ENCODE measurements at regions not wholly inside any gene's neighbourhood (a gene's known extent, or its start where the extent isn't known, plus 50 kb on each side); places are given as distances from the start of the nearest gene placed in this dataset.

GRCh38 chr1:4124631-4125145 lies 224.6 kb upstream of the C1orf174 start:
- TF ChIP-seq, protein P1, sequence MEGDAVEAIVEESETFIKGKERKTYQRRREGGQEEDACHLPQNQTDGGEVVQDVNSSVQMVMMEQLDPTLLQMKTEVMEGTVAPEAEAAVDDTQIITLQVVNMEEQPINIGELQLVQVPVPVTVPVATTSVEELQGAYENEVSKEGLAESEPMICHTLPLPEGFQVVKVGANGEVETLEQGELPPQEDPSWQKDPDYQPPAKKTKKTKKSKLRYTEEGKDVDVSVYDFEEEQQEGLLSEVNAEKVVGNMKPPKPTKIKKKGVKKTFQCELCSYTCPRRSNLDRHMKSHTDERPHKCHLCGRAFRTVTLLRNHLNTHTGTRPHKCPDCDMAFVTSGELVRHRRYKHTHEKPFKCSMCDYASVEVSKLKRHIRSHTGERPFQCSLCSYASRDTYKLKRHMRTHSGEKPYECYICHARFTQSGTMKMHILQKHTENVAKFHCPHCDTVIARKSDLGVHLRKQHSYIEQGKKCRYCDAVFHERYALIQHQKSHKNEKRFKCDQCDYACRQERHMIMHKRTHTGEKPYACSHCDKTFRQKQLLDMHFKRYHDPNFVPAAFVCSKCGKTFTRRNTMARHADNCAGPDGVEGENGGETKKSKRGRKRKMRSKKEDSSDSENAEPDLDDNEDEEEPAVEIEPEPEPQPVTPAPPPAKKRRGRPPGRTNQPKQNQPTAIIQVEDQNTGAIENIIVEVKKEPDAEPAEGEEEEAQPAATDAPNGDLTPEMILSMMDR (conservative IDR thresholded peaks at IDR 0.05; ENCODE audit: control insufficient read depth, insufficient read depth, low read depth, low read length): no peak
- H3K4me3 ChIP-seq (ENCODE audit: control insufficient read depth, low read depth, low read length): no peak overlapping the region
- DNase-seq (ENCODE audit: low read depth): no peak

DNA sequence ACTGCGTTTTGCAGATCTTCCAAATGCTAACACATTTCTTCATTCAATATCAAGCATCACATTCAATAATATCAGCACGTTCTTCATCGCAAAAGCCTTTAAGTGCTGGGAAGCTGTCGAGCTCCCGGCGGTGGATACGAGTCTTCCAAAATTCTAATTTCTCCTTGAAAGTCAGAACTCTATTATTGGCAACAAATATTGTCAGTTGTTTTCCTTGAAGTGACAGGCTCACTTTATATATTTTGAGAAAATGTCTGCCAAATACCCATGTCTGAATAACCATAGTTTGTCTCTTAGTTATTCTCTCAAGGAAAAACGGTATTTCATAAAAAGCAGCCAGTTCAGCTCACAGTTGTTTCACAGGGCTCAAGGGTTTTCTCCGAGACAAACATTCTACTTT lies 226.2 kb upstream of the C1orf174 start:
- TF ChIP-seq, protein P1 (conservative IDR thresholded peaks at IDR 0.05; ENCODE audit: control insufficient read depth, insufficient read depth, low read depth, low read length): no peak
- no peak for DNase-seq (ENCODE audit: low read depth)
- no peak overlapping the region for H3K4me3 ChIP-seq (ENCODE audit: control insufficient read depth, low read depth, low read length)

GRCh38 chr1:4126731-4127591 lies 226.9 kb upstream of the C1orf174 start:
- TF ChIP-seq, protein P1 (conservative IDR thresholded peaks at IDR 0.05; ENCODE audit: control insufficient read depth, insufficient read depth, low read depth, low read length): no peak
- DNase-seq (ENCODE audit: low read depth): no peak

GRCh38 chr1:4127592-4128140 lies 227.6 kb upstream of the C1orf174 start:
- no peak for DNase-seq (ENCODE audit: low read depth)
- TF ChIP-seq, protein P1 (conservative IDR thresholded peaks at IDR 0.05; ENCODE audit: control insufficient read depth, insufficient read depth, low read depth, low read length): no peak
- no peak overlapping the region for H3K4me3 ChIP-seq (ENCODE audit: control insufficient read depth, low read depth, low read length)

More at GRCh38 chr1:4126731-4127591, 226.9 kb upstream of the C1orf174 start:
- no peak overlapping the region for H3K4me3 ChIP-seq (ENCODE audit: control insufficient read depth, low read depth, low read length)

- TF ChIP-seq, protein P1 (conservative IDR thresholded peaks at IDR 0.05; ENCODE audit: control insufficient read depth, insufficient read depth, low read depth, low read length): no peak
- no peak overlapping the region for H3K4me3 ChIP-seq (ENCODE audit: control insufficient read depth, low read depth, low read length)
- no peak for DNase-seq (ENCODE audit: low read depth)
These were observed 228.5 kb upstream of the C1orf174 start for GRCh38 chr1:4128616-4129015.

GRCh38 chr1:4129693-4130092 lies 229.6 kb upstream of the C1orf174 start:
- TF ChIP-seq, protein P1 (conservative IDR thresholded peaks at IDR 0.05; ENCODE audit: control insufficient read depth, insufficient read depth, low read depth, low read length): no peak
- no peak for DNase-seq (ENCODE audit: low read depth)
- H3K4me3 ChIP-seq (ENCODE audit: control insufficient read depth, low read depth, low read length): no peak overlapping the region
